HEK293 (cell line): ENCODE measurements at regions not wholly inside any gene's neighbourhood (a gene's known extent, or its start where the extent isn't known, plus 50 kb on each side); places are given as distances from the start of the nearest gene placed in this dataset.

Experiments
- CTCF ChIA-PET: fragments of 350-600 bp; formaldehyde crosslinking; extraction: SDS; loops from one replicate; lab custom pipeline; 2021; ENCODE audit warnings: antibody characterized with exemption; lab: Yijun Ruan, JAX
- POLR2A ChIA-PET: fragments of 300-600 bp; formaldehyde crosslinking; extraction: SDS; loops from one replicate; lab custom pipeline; 2020; ENCODE audit warnings: antibody characterized with exemption, inconsistent platforms; lab: Yijun Ruan, JAX
- H3K27ac ChIP-seq: fragments of 200-500 bp; sonication (Bioruptor generic); 2 replicates; pipeline ENCODE4 v1.5.1; 2014; ENCODE audit warnings: low read depth, low read length, control low read depth, inconsistent platforms; ENCODE audit errors: extremely low read depth
- H3K36me3 ChIP-seq, 2 experiments: fragments of 200-500 bp in 1 of 2; sonication (Bioruptor generic) in 1 of 2; 1 replicate in 1 of 2; 2 replicates in 1 of 2; pipeline ENCODE4 v1.5.1; 2014 to 2017; ENCODE audit warnings: inconsistent platforms in 2 of 2, low read length in 2 of 2; ENCODE audit not compliant: control insufficient read depth in 2 of 2, insufficient read depth in 1 of 2
- H3K4me1 ChIP-seq: fragments of 200-500 bp; sonication (Bioruptor generic); 2 replicates; pipeline ENCODE4 v1.5.1; 2014; ENCODE audit warnings: mild to moderate bottlenecking, low read length, inconsistent platforms; ENCODE audit not compliant: control insufficient read depth, insufficient read depth
- H3K4me3 ChIP-seq: 2 replicates; pipeline ENCODE4 v1.5.1; 2011; ENCODE audit warnings: low read depth, mild to moderate bottlenecking, control low read depth, low read length, moderate library complexity
- H3K9me3 ChIP-seq: fragments of 200-500 bp; sonication (Bioruptor generic); 2 replicates; pipeline ENCODE4 v1.5.1; 2014; ENCODE audit warnings: low read depth, low read length, inconsistent platforms; ENCODE audit not compliant: control insufficient read depth, insufficient read depth
- GFI1B ChIP-seq: fragments of 450-650 bp; formaldehyde crosslinking; IDR thresholded peaks from 2 replicates; pipeline ENCODE4 v1.5.1; 2016; ENCODE audit warnings: missing biosample characterization, missing genetic modification characterization
- GLIS2 ChIP-seq: fragments of 450-650 bp; formaldehyde crosslinking; IDR thresholded peaks from 2 replicates; pipeline ENCODE4 v1.5.1; 2016; ENCODE audit warnings: missing biosample characterization, missing genetic modification characterization
- KLF16 ChIP-seq: fragments of 450-650 bp; formaldehyde crosslinking; IDR thresholded peaks from 2 replicates; pipeline ENCODE4 v1.5.1; 2017; ENCODE audit warnings: missing biosample characterization, missing genetic modification characterization
- MYNN ChIP-seq: fragments of 450-650 bp; formaldehyde crosslinking; IDR thresholded peaks from 2 replicates; pipeline ENCODE4 v1.5.1; 2016; ENCODE audit warnings: missing biosample characterization, missing genetic modification characterization, borderline replicate concordance
- RBAK ChIP-seq: fragments of 450-650 bp; formaldehyde crosslinking; IDR thresholded peaks from 2 replicates; pipeline ENCODE4 v1.5.1; 2016; ENCODE audit warnings: missing biosample characterization, missing genetic modification characterization
- SCRT2 ChIP-seq: fragments of 450-650 bp; formaldehyde crosslinking; IDR thresholded peaks from 2 replicates; pipeline ENCODE4 v1.5.1; 2016; ENCODE audit warnings: missing biosample characterization, missing genetic modification characterization
- ZBTB1 ChIP-seq: fragments of 450-650 bp; formaldehyde crosslinking; IDR thresholded peaks from 2 replicates; pipeline ENCODE4 v1.5.1; 2016; ENCODE audit warnings: missing biosample characterization, missing genetic modification characterization
- ZBTB48 ChIP-seq: fragments of 450-650 bp; formaldehyde crosslinking; IDR thresholded peaks from 2 replicates; pipeline ENCODE4 v1.5.1; 2016; ENCODE audit warnings: missing biosample characterization, missing genetic modification characterization
- ZFP41 ChIP-seq: fragments of 450-650 bp; formaldehyde crosslinking; IDR thresholded peaks from 2 replicates; pipeline ENCODE4 v1.5.1; 2016; ENCODE audit warnings: missing biosample characterization, missing genetic modification characterization, borderline replicate concordance
- ZNF121 ChIP-seq: fragments of 450-650 bp; formaldehyde crosslinking; IDR thresholded peaks from 2 replicates; pipeline ENCODE4 v1.5.1; 2016; ENCODE audit warnings: missing biosample characterization, missing genetic modification characterization
- ZNF148 ChIP-seq: fragments of 450-650 bp; formaldehyde crosslinking; IDR thresholded peaks from 2 replicates; pipeline ENCODE4 v1.5.0; 2017; ENCODE audit warnings: missing biosample characterization, missing genetic modification characterization, borderline replicate concordance
- ZNF175 ChIP-seq: fragments of 450-650 bp; formaldehyde crosslinking; IDR thresholded peaks from 2 replicates; pipeline ENCODE4 v1.5.1; 2016; ENCODE audit warnings: missing biosample characterization, missing genetic modification characterization
- ZNF221 ChIP-seq: fragments of 450-650 bp; formaldehyde crosslinking; IDR thresholded peaks from 2 replicates; pipeline ENCODE4 v1.5.1; 2017; ENCODE audit warnings: missing biosample characterization, missing genetic modification characterization, borderline replicate concordance
- ZNF341 ChIP-seq: fragments of 450-650 bp; formaldehyde crosslinking; IDR thresholded peaks from 2 replicates; pipeline ENCODE4; 2016; ENCODE audit warnings: low read depth, missing biosample characterization, missing genetic modification characterization
- ZNF366 ChIP-seq: fragments of 450-650 bp; formaldehyde crosslinking; conservative IDR thresholded peaks from 2 replicates; pipeline ENCODE4 v1.5.1; 2016; ENCODE audit warnings: missing biosample characterization, missing genetic modification characterization
- ZNF48 ChIP-seq: fragments of 450-650 bp; formaldehyde crosslinking; IDR thresholded peaks from 2 replicates; pipeline ENCODE4 v1.5.1; 2016; ENCODE audit warnings: missing biosample characterization, missing genetic modification characterization
- ZNF514 ChIP-seq: fragments of 450-650 bp; formaldehyde crosslinking; IDR thresholded peaks from 2 replicates; pipeline ENCODE4 v1.5.1; 2016; ENCODE audit warnings: missing biosample characterization, missing genetic modification characterization
- ZNF610 ChIP-seq: fragments of 450-650 bp; formaldehyde crosslinking; IDR thresholded peaks from 2 replicates; pipeline ENCODE4 v1.5.1; 2016; ENCODE audit warnings: missing biosample characterization, missing genetic modification characterization, borderline replicate concordance
- ZNF624 ChIP-seq: fragments of 450-650 bp; formaldehyde crosslinking; IDR thresholded peaks from 2 replicates; pipeline ENCODE4 v1.5.1; 2017; ENCODE audit warnings: missing biosample characterization, missing genetic modification characterization
- ZNF629 ChIP-seq: fragments of 450-650 bp; formaldehyde crosslinking; IDR thresholded peaks from 2 replicates; pipeline ENCODE4 v1.5.1; 2017; ENCODE audit warnings: missing biosample characterization, missing genetic modification characterization
- ZNF645 ChIP-seq: fragments of 450-650 bp; formaldehyde crosslinking; IDR thresholded peaks from 2 replicates; pipeline ENCODE4; 2016; ENCODE audit warnings: missing biosample characterization, missing genetic modification characterization
- ZNF658 ChIP-seq: fragments of 450-650 bp; formaldehyde crosslinking; IDR thresholded peaks from 2 replicates; pipeline ENCODE4; 2016; ENCODE audit warnings: missing biosample characterization, missing genetic modification characterization
- ZNF747 ChIP-seq: fragments of 450-650 bp; formaldehyde crosslinking; IDR thresholded peaks from 2 replicates; pipeline ENCODE4 v1.5.1; 2016; ENCODE audit warnings: missing biosample characterization, missing genetic modification characterization
- ZNF768 ChIP-seq: fragments of 450-650 bp; formaldehyde crosslinking; IDR thresholded peaks from 2 replicates; pipeline ENCODE4 v1.5.1; 2018; ENCODE audit warnings: missing biosample characterization, mild to moderate bottlenecking, missing genetic modification characterization
- TF ChIP-seq, protein P1 (sequence below): fragments of 450-650 bp; formaldehyde crosslinking; IDR thresholded peaks from 2 replicates; pipeline ENCODE4 v1.5.1; 2016; ENCODE audit warnings: missing biosample characterization, missing genetic modification characterization
- TF ChIP-seq, protein P2 (sequence below): fragments of 450-650 bp; formaldehyde crosslinking; IDR thresholded peaks from 2 replicates; pipeline ENCODE4 v1.5.1; 2016; ENCODE audit warnings: missing biosample characterization, missing genetic modification characterization

DNA sequence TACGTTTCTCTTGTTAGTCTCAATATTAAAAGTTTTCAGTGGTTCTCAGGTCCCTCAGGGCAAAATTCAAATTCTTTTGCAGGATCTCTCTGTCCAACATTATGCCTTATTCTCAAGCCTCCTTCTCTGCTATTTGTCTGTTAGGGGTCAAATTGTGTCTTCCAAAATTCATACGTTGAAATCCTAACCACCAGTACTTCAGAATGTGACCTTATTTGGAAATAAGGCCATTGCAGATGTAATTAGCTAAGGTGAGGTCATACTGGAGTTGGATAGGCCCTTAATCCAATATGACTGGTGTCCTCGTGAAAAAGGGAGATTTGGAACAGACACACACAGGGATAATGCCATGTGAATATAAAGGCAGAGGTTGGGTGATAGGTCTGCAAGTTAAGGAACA lies 64.1 kb upstream of the ADGRF1 start:
- CTCF ChIA-PET = interaction anchor here (0.7 to 2.9 kb wide), 4 partner anchors 9 to 54 kb away, joined by 3 to 19 read pairs (median 6); no protein-coding TSS in a partner anchor
- Histone ChIP-seq H3K4me1 (0 out of 2 replicates have a peak, but pooled peaks cover 2% of the 10 kb centered on the region), H3K36me3 (no peaks in the 10 kb centered on the region)
- no peak for TF ChIP-seq KLF16 (tag by site-specific recombination)
- 0 out of 2 replicates have a peak, but pooled peaks have one; percentile 51 for TF ChIP-seq ZNF629
- no peak for TF ChIP-seq ZFP41 (tag by site-specific recombination)
- TF ChIP-seq ZNF366 (tag by site-specific recombination) = 0 out of 2 replicates have a peak, but pooled peaks have one; percentile 15
- TF ChIP-seq, protein P1, sequence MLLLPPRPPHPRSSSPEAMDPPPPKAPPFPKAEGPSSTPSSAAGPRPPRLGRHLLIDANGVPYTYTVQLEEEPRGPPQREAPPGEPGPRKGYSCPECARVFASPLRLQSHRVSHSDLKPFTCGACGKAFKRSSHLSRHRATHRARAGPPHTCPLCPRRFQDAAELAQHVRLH (tag by site-specific recombination) = no peak
- TF ChIP-seq ZNF175 (tag by site-specific recombination) = no peak
- no peak for TF ChIP-seq ZNF148 (tag by site-specific recombination)
- no peak for TF ChIP-seq ZNF121
- no peak for TF ChIP-seq ZNF221 (tag by site-specific recombination)
- no peak for TF ChIP-seq ZNF341
- TF ChIP-seq, all 188 proteins: peak for 2
- Histone ChIP-seq H3K27ac (no peak overlapping the region), H3K9me3 (no peaks in the 10 kb centered on the region), H3K4me3 (no peak overlapping the region)
- POLR2A ChIA-PET = no interaction called here

DNA sequence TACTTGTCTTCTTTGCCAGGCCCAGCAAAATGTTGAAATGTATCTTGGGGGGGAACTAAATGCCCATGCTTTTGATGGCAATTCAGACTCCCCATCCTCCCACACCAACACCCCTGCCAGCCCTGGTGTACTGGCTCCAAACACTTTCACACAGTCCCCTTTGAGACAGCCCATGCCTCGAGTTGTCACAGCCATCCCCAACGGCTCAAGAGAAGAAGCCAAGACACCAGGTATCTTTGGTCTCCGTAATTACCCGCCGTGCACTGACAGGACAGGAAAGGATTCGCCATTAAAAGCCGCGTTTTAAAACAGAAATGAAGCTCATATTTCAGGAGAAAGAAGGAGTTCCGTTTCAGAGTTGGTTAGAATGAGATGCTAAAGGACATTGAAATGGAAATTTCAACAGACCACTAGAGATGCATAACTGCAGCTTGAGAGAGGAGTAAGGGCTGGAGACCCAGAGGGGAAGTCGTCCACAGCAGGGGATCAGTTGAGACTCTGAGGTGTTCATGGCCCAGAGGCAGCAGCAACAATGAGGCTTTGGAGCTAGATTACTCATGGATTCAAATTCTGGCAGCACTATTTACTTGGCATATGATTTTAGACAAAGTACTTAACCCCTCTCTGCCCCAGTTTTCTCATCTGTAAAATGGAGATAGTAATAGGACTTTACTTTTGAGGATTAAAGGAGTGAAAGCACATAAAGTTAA lies 63.5 kb upstream of the ADGRF1 start:
- POLR2A ChIA-PET = no interaction called here
- H3K36me3 ChIP-seq = no peaks in the 10 kb centered on the region
- H3K27ac ChIP-seq = no peak overlapping the region
- 0 out of 2 replicates have a peak, but pooled peaks cover 2% of the 10 kb centered on the region for H3K4me1 ChIP-seq
- no peak overlapping the region for H3K4me3 ChIP-seq
- no peak for TF ChIP-seq SCRT2
- TF ChIP-seq, all 188 proteins: peak for 0
- CTCF ChIA-PET = interaction anchor here (0.5 to 2.9 kb wide), 5 partner anchors 8 to 204 kb away, joined by 3 to 19 read pairs (median 5); partner anchors contain the start of gene TNFRSF21
- H3K9me3 ChIP-seq = no peaks in the 10 kb centered on the region

GRCh38 chr6:47103931-47104330 lies 61.8 kb upstream of the ADGRF1 start:
- Histone ChIP-seq H3K4me3 (no peak overlapping the region), H3K36me3 (no peaks in the 10 kb centered on the region), H3K27ac (no peak overlapping the region), H3K4me1 (0 out of 2 replicates have a peak, but pooled peaks cover 2% of the 10 kb centered on the region), H3K9me3 (no peaks in the 10 kb centered on the region)
- POLR2A ChIA-PET = no interaction called here
- CTCF ChIA-PET = interaction anchor here (0.7 to 1.1 kb wide), 4 partner anchors 12 to 117 kb away, joined by 3 to 5 read pairs (median 4); no protein-coding TSS in a partner anchor
- no peak for TF ChIP-seq RBAK (tag by site-specific recombination)
- no peak for TF ChIP-seq MYNN
- no peak for TF ChIP-seq ZNF645 (tag by site-specific recombination)
- no peak for TF ChIP-seq ZNF514 (tag by site-specific recombination)
- TF ChIP-seq ZNF768 (tag by site-specific recombination) = no peak
- TF ChIP-seq ZNF658 (tag by site-specific recombination) = no peak
- no peak for TF ChIP-seq GLIS2
- TF ChIP-seq ZNF48 (tag by site-specific recombination) = no peak
- TF ChIP-seq, protein P2, sequence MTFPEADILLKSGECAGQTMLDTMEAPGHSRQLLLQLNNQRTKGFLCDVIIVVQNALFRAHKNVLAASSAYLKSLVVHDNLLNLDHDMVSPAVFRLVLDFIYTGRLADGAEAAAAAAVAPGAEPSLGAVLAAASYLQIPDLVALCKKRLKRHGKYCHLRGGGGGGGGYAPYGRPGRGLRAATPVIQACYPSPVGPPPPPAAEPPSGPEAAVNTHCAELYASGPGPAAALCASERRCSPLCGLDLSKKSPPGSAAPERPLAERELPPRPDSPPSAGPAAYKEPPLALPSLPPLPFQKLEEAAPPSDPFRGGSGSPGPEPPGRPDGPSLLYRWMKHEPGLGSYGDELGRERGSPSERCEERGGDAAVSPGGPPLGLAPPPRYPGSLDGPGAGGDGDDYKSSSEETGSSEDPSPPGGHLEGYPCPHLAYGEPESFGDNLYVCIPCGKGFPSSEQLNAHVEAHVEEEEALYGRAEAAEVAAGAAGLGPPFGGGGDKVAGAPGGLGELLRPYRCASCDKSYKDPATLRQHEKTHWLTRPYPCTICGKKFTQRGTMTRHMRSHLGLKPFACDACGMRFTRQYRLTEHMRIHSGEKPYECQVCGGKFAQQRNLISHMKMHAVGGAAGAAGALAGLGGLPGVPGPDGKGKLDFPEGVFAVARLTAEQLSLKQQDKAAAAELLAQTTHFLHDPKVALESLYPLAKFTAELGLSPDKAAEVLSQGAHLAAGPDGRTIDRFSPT (tag by site-specific recombination) = no peak
- no peak for TF ChIP-seq GFI1B (tag by site-specific recombination)
- no peak for TF ChIP-seq ZBTB48 (tag by site-specific recombination)
- no peak for TF ChIP-seq ZNF624 (tag by site-specific recombination)
- no peak for TF ChIP-seq ZNF610
- no peak for TF ChIP-seq ZNF747 (tag by site-specific recombination)
- TF ChIP-seq ZBTB1 (tag by site-specific recombination) = no peak
- TF ChIP-seq ZFP41 (tag by site-specific recombination) = no peak
